PC-9 (cell line): ENCODE measurements at regions not wholly inside any gene's neighbourhood (a gene's known extent, or its start where the extent isn't known, plus 50 kb on each side); places are given as distances from the start of the nearest gene placed in this dataset.

Experiments used
- CTCF ChIP-seq: fragments of 200-600 bp; sonication (generic); conservative IDR thresholded peaks from 2 replicates; pipeline ENCODE4 v1.6.1; 2017; ENCODE audit warnings: mixed run types, antibody characterized with exemption, mild to moderate bottlenecking, moderate library complexity
- EZH2 ChIP-seq: fragments of 200-600 bp; sonication (generic); IDR thresholded peaks from 2 replicates; pipeline ENCODE4 v1.8.0; 2017; ENCODE audit warnings: antibody characterized with exemption, low read depth

GRCh38 chr1:178033019-178033418 is 60.9 kb upstream of the RASAL2 start:
- TF ChIP-seq CTCF (no peak), EZH2 (no peak)
